ENCODE measurements at regions not wholly inside any gene's neighbourhood (a gene's known extent, or its start where the extent isn't known, plus 50 kb on each side); places are given as distances from the start of the nearest gene placed in this dataset.

- TF ChIP-seq CTCF (IDR thresholded peaks at IDR 0.05), result no peak
- no peak for TF ChIP-seq POLR2A (IDR thresholded peaks at IDR 0.05)
Measured at GRCh38 chr15:31540633-31541032, 214.0 kb downstream of the KLF13 start.

Data from testis (tissue), 2 donors.